ENCODE measurements at regions not wholly inside any gene's neighbourhood (a gene's known extent, or its start where the extent isn't known, plus 50 kb on each side); places are given as distances from the start of the nearest gene placed in this dataset.

- no peak overlapping the region for H3K4me3 ChIP-seq (replicated peaks; ENCODE audit: low read depth, low read length)
- DNase-seq (ENCODE audit: extremely low read depth, insufficient read length) = peak; percentile 18
- H3K27me3 ChIP-seq (replicated peaks; ENCODE audit: control insufficient read depth, insufficient read depth, low read length) = no peaks in the 10 kb centered on the region
- no peak for TF ChIP-seq CTCF (IDR thresholded peaks at IDR 0.05; ENCODE audit: insufficient read depth, low read length, poor library complexity, severe bottlenecking)
- H3K36me3 ChIP-seq (ENCODE audit: control insufficient read depth, insufficient read depth, low read length) = no peaks in the 10 kb centered on the region
Observed at GRCh38 chr1:56045477-56045876, 533.9 kb downstream of the PLPP3 start.

- no peaks in the 10 kb centered on the region for H3K27me3 ChIP-seq (replicated peaks; ENCODE audit: control insufficient read depth, insufficient read depth, low read length)
- DNase-seq (ENCODE audit: extremely low read depth, insufficient read length) = peak; percentile 16
Observed at GRCh38 chr1:56045062-56045461, 534.3 kb downstream of the PLPP3 start.

GRCh38 chr1:56036479-56036878 is 542.9 kb downstream of the PLPP3 start:
- Histone ChIP-seq H3K36me3 (ENCODE audit: control insufficient read depth, insufficient read depth, low read length) (no peaks in the 10 kb centered on the region), H3K4me3 (replicated peaks; ENCODE audit: low read depth, low read length) (no peak overlapping the region), H3K27me3 (replicated peaks; ENCODE audit: control insufficient read depth, insufficient read depth, low read length) (no peaks in the 10 kb centered on the region)
- no peak for TF ChIP-seq CTCF (IDR thresholded peaks at IDR 0.05; ENCODE audit: insufficient read depth, low read length, poor library complexity, severe bottlenecking)
- DNase-seq (ENCODE audit: extremely low read depth, insufficient read length) = no peak

More at GRCh38 chr1:56045062-56045461, 534.3 kb downstream of the PLPP3 start:
- TF ChIP-seq CTCF (IDR thresholded peaks at IDR 0.05; ENCODE audit: insufficient read depth, low read length, poor library complexity, severe bottlenecking) = no peak
- H3K4me3 ChIP-seq (replicated peaks; ENCODE audit: low read depth, low read length) = no peak overlapping the region
- H3K36me3 ChIP-seq (ENCODE audit: control insufficient read depth, insufficient read depth, low read length) = no peaks in the 10 kb centered on the region

GRCh38 chr1:56034847-56035481 is 544.4 kb downstream of the PLPP3 start:
- no peak overlapping the region for H3K4me3 ChIP-seq (replicated peaks; ENCODE audit: low read depth, low read length)
- no peaks in the 10 kb centered on the region for H3K36me3 ChIP-seq (ENCODE audit: control insufficient read depth, insufficient read depth, low read length)
- no peak for DNase-seq (ENCODE audit: extremely low read depth, insufficient read length)
- H3K27me3 ChIP-seq (replicated peaks; ENCODE audit: control insufficient read depth, insufficient read depth, low read length) = no peaks in the 10 kb centered on the region
- TF ChIP-seq CTCF (IDR thresholded peaks at IDR 0.05; ENCODE audit: insufficient read depth, low read length, poor library complexity, severe bottlenecking) = no peak

- Histone ChIP-seq H3K4me3 (replicated peaks; ENCODE audit: low read depth, low read length) (no peak overlapping the region), H3K27me3 (replicated peaks; ENCODE audit: control insufficient read depth, insufficient read depth, low read length) (no peaks in the 10 kb centered on the region), H3K36me3 (ENCODE audit: control insufficient read depth, insufficient read depth, low read length) (no peaks in the 10 kb centered on the region)
- TF ChIP-seq CTCF (IDR thresholded peaks at IDR 0.05; ENCODE audit: insufficient read depth, low read length, poor library complexity, severe bottlenecking) = no peak
- no peak for DNase-seq (ENCODE audit: extremely low read depth, insufficient read length)
Observed at GRCh38 chr1:56034222-56034621, 545.1 kb downstream of the PLPP3 start.

Data from GM06990 (cell line).